Esophagus muscularis mucosa (tissue), 3 donors: ENCODE measurements at regions not wholly inside any gene's neighbourhood (a gene's known extent, or its start where the extent isn't known, plus 50 kb on each side); places are given as distances from the start of the nearest gene placed in this dataset.

Experiments
- POLR2A ChIP-seq: fragments of 450-650 bp; IDR thresholded peaks from one replicate; pipeline ENCODE4 v1.6.1; 2017; ENCODE audit warnings: antibody characterized with exemption, moderate library complexity, mild to moderate bottlenecking, low read depth
- TF ChIP-seq, protein P1 (sequence below), 3 experiments: fragments of 200-600 bp in 2 of 3; fragments of 450-650 bp in 1 of 3; sonication (generic) in 2 of 3; IDR thresholded peaks; one replicate each; pipeline ENCODE4 v1.5.1; 2017 to 2019; ENCODE audit warnings: antibody characterized with exemption in 3 of 3, mild to moderate bottlenecking in 2 of 3, moderate library complexity in 1 of 3

DNA sequence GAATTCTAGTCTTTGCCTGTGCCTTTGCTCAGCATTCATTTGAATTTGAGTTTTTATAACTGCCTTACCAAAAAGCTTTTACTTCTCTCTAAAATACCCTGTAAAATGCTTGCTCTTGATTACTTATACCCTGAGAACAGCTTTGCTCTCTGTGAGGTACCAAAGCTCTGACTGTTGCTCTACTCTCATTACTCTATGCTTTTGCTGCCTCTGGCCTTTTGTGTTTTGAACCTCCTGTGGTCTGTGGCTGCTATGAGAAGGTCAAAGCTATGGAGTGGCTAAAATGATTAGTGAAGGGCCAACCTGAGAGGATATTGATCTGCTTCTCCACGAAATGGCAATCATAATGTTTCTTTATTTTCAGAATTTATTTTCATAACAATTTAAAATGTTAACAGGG lies 375.6 kb upstream of the IMPG1 start:
- TF ChIP-seq, protein P1, sequence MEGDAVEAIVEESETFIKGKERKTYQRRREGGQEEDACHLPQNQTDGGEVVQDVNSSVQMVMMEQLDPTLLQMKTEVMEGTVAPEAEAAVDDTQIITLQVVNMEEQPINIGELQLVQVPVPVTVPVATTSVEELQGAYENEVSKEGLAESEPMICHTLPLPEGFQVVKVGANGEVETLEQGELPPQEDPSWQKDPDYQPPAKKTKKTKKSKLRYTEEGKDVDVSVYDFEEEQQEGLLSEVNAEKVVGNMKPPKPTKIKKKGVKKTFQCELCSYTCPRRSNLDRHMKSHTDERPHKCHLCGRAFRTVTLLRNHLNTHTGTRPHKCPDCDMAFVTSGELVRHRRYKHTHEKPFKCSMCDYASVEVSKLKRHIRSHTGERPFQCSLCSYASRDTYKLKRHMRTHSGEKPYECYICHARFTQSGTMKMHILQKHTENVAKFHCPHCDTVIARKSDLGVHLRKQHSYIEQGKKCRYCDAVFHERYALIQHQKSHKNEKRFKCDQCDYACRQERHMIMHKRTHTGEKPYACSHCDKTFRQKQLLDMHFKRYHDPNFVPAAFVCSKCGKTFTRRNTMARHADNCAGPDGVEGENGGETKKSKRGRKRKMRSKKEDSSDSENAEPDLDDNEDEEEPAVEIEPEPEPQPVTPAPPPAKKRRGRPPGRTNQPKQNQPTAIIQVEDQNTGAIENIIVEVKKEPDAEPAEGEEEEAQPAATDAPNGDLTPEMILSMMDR (IDR thresholded peaks at IDR 0.05): no peak
- no peak for TF ChIP-seq POLR2A
